Activated CD4-positive, alpha-beta T cell treated with anti-CD3 and anti-CD28 coated beads, Interleukin-2, amount 50 U/mL, for 4 hours (primary cell): ENCODE measurements at regions not wholly inside any gene's neighbourhood (a gene's known extent, or its start where the extent isn't known, plus 50 kb on each side); places are given as distances from the start of the nearest gene placed in this dataset.
"Not testable (repeated sequence)": the region's sequence is repeated elsewhere in the genome, so short reads cannot be mapped to it uniquely, and the experiment has no call there.

ENCODE experiments used
- DNase-seq, 2 experiments: peaks; one replicate each; pipeline ENCODE4 v3.0.0-alpha.2; 2020

DNA sequence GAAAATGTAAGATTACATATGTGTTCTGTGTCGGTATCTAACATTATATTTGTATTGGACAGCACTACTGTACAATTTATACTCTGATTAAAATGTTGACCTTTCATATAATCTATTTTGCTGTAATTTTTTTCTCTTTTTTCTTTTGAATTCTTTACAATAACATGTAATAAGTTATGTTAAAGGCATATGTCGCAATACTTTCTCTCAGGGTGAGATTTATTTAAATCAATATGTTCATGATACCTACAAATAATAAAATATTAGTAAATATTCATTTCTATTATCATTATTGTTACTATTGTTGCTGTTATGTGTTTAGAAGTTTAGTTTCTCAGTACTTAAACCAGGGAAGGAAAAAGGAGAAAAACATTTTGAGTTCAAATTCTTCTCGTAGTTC lies 807.4 kb downstream of the STIM2 start:
- no peak for DNase-seq

GRCh38 chr4:27678027-27678426 lies 817.4 kb downstream of the STIM2 start:
- no peak for DNase-seq

- DNase-seq = no peak
Measured at GRCh38 chr4:27684610-27685011, 824.0 kb downstream of the STIM2 start.

GRCh38 chr4:27685091-27685490 lies 824.5 kb downstream of the STIM2 start:
- DNase-seq = no peak

GRCh38 chr4:27685947-27686346 lies 825.3 kb downstream of the STIM2 start:
- DNase-seq = no peak

- no peak for DNase-seq
Measured at GRCh38 chr4:27692158-27692557, 831.5 kb downstream of the STIM2 start.

GRCh38 chr4:27692868-27693634 lies 832.4 kb downstream of the STIM2 start:
- no peak for DNase-seq

DNA sequence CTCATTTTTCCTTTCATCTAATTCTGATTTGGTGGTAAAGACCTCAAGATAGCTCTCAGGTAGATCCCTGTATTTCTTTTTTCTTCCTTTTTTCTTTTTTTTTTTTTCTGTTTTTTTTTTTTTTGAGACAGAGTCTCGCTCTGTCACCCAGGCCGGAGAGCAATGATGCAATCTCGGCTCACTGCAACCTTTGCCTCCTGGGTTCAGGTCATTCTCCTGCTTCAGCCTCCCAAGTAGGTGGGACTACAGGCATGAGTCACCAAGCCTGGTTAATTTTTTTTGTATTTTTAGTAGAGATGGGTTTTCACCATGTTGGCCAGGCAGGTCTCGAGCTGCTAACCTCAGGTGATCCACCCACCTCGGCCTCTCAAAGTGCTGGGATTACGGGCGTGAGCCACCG lies 835.6 kb downstream of the STIM2 start:
- not testable (repeated sequence) for DNase-seq

DNA sequence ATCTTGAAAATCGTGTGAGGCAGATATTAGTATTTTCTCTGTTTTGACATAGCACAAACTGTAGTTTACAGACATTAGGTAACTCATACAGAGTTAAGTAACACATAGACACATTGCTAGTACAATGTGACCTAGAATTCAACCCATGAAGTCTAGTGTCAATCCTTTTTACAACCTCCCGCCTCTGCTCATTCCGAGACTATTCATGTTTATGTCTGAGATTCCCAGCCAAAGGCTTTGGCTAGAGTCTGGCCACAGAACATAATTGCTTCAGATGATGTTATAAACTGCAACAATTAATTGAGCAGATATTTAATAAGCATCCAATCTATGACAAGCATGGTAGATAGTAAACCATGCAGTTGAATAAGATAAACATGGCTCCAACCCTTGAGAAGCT lies 841.0 kb downstream of the STIM2 start:
- no peak for DNase-seq

GRCh38 chr4:27702730-27703431 lies 842.2 kb downstream of the STIM2 start:
- no peak for DNase-seq

GRCh38 chr4:27703771-27704170 lies 843.1 kb downstream of the STIM2 start:
- no peak for DNase-seq

DNA sequence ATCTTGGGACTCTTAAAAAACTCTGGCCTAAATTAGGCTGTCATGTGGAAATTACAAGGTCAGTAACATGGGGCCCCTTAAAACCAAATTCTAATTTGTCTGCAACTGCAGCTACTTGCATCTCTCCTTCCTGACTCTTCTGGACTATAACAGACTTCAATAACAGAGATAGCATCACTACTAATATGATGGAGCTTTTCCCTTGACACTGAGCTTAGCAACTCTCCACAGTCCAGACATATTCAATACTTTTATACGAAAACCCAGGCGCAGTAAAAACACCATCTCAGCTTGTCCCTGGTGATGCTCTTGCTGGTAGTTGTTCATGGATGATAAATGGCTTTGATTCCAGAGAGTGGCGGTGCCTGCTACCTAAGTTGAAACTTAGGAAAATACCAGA lies 850.4 kb downstream of the STIM2 start:
- DNase-seq = no peak

GRCh38 chr4:27714073-27714472 lies 853.4 kb downstream of the STIM2 start:
- no peak for DNase-seq

GRCh38 chr4:27716693-27717430 lies 856.2 kb downstream of the STIM2 start:
- no peak for DNase-seq

DNA sequence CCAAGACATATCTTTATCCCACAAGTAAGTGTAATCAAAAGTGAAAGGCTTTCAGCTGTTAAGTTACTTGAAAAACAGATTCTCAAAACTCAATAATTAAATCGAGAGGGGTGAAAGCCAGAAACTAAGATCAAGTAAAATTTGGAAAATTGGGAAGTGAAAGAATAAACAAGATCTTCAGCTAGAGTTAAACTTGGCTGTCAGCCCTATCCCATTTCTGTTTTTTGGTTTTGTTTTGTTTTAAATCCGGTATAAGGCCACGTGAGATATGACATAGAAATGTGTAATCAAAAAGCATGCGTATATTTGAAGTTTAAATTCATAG lies 856.8 kb downstream of the STIM2 start:
- no peak for DNase-seq

GRCh38 chr4:27720010-27720766 lies 859.5 kb downstream of the STIM2 start:
- no peak for DNase-seq

GRCh38 chr4:27721193-27721592 lies 860.6 kb downstream of the STIM2 start:
- DNase-seq = no peak

- no peak for DNase-seq
Measured at GRCh38 chr4:27728892-27729291, 868.3 kb downstream of the STIM2 start.

GRCh38 chr4:27742816-27743215 lies 882.2 kb downstream of the STIM2 start:
- DNase-seq = no peak

DNA sequence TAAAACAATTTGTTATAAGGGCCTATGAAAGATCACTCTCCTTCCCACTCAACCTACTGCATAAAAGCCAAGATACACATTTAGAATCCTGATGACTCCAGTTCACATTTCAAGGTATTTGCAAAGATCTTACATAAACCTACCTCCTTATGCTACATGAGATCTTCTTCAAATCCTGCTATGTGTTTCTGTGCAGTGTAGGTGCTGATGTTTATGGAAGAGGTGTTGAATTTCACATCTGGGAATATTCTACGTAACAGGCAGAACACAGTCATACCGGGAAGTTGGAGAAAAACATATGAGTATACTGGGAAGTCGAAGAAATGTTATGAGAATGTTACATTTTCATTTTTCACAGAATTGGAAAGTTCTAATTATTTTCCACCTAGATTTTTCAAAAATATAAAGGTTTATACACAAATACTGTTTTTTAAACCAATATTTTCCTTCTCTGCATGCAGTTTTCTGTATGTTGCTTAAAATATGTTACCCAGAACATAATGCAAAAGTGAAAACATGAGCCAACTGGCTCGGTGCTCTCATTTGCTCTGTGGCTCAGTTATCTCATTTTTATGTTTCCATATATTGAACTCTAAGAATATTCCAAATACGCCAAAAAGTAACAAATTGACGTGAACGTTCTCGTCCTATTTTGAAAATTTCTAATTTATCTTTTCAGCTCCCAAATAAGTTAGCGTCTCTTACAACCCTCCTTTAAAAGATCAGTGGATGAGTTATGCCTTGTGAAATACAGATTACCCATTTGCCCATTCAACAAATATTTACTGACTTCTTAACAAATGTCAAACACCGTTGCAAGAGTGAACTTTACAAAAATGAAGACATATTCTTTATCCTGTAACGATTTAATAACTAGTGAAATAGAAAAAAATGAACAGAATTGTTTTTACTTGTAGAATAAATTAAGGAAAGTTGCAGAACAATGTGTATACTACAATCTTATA lies 899.3 kb downstream of the STIM2 start:
- DNase-seq = no peak

- DNase-seq = no peak
Measured at GRCh38 chr4:27763830-27764525, 903.3 kb downstream of the STIM2 start.

DNA sequence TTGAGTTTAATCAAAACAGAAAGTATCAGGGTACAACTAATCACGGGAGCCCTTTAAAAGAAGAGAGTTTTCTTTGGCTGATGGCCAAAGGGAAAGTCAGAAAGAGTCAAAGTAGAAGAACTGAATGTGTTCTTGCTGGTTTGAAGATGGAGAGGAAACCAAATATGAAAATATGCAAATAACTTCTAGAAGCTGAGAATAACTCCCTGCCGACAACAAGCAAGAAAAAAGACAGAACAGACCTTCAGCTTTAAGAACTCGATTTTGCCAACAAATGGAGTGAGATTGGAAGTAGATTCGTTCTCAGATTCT lies 903.8 kb downstream of the STIM2 start:
- no peak for DNase-seq
